Prostate gland (tissue), 2 donors: ENCODE measurements at regions not wholly inside any gene's neighbourhood (a gene's known extent, or its start where the extent isn't known, plus 50 kb on each side); places are given as distances from the start of the nearest gene placed in this dataset.

Experiments used
- DNase-seq: peaks from one replicate; pipeline ENCODE4 v3.0.0-alpha.2; 2019; ENCODE audit warnings: low spot score
- H3K27ac ChIP-seq, 2 donors: fragments of 200-600 bp; sonication (generic); 2 replicates each; pipeline ENCODE4 v1.5.1; 2017 to 2019
- H3K27me3 ChIP-seq: fragments of 200-600 bp; sonication (generic); replicated peaks from 2 replicates; pipeline ENCODE4 v1.5.1; 2019; ENCODE audit not compliant: insufficient read depth
- H3K36me3 ChIP-seq, 2 donors: fragments of 200-600 bp; sonication (generic); 1 replicate in 1 of 2; 2 replicates in 1 of 2; pipeline versions ENCODE4 v1.5.1 to v1.8.1; 2017 to 2019
- H3K4me1 ChIP-seq: fragments of 200-600 bp; sonication (generic); replicated peaks from 2 replicates; pipeline ENCODE4 v1.5.1; 2019
- H3K4me3 ChIP-seq, 2 donors: fragments of 200-600 bp; sonication (generic); 2 replicates each; pipeline ENCODE4 v1.5.1; 2017 to 2019
- H3K9me3 ChIP-seq: fragments of 200-600 bp; sonication (generic); 2 replicates; pipeline ENCODE4 v1.5.1; 2017
- POLR2A ChIP-seq: fragments of 450-650 bp; IDR thresholded peaks from one replicate; pipeline ENCODE4 v1.6.1; 2016; ENCODE audit warnings: antibody characterized with exemption, mild to moderate bottlenecking
- POLR2AphosphoS5 ChIP-seq: sonication (generic); formaldehyde crosslinking; IDR thresholded peaks from one replicate; pipeline ENCODE4 v1.6.1; 2017; ENCODE audit warnings: antibody characterized with exemption
- WGBS: methylation state at CpG from one replicate; pipeline ENCODE4 v1.1.5; 2018; 5-methylcytosine and 5-hydroxymethylcytosine counted together
- intact Hi-C: fragments of 100-400 bp; cut with DNase I; formaldehyde crosslinking; loops from one replicate; pipeline ENCODE4 v1.14.2; 2022
- TF ChIP-seq, protein P1 (sequence below), 4 experiments: fragments of 200-600 bp in 2 of 4; fragments of 450-650 bp in 2 of 4; sonication (generic) in 2 of 4; IDR thresholded peaks; 1 replicate in 3 of 4; 2 replicates in 1 of 4; pipeline ENCODE4 v1.5.1; 2016 to 2019; ENCODE audit warnings: antibody characterized with exemption in 4 of 4, mild to moderate bottlenecking in 2 of 4, moderate library complexity in 2 of 4

DNA sequence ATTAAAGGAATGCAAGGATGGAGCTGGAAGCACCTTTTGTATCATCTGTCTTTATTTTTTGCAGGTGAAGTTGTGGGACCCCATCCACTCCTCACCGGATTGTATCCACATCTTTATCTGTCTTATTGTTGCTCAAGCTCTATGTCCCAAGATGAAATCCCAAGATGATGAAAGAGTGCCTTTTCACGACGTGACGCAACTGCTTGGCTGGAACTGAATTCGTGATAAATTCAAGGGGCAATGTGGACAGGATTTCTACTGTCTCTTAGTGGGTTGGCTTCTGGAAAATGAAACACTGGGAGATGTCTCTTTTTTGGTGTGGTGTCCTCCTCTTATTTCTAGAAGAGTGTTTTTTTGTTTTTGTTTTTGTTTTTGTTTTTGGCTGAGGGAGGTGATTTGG lies 650.1 kb upstream of the TSPY4 start:
- TF ChIP-seq POLR2AphosphoS5 (no peak), POLR2A (no peak)
- TF ChIP-seq, protein P1, sequence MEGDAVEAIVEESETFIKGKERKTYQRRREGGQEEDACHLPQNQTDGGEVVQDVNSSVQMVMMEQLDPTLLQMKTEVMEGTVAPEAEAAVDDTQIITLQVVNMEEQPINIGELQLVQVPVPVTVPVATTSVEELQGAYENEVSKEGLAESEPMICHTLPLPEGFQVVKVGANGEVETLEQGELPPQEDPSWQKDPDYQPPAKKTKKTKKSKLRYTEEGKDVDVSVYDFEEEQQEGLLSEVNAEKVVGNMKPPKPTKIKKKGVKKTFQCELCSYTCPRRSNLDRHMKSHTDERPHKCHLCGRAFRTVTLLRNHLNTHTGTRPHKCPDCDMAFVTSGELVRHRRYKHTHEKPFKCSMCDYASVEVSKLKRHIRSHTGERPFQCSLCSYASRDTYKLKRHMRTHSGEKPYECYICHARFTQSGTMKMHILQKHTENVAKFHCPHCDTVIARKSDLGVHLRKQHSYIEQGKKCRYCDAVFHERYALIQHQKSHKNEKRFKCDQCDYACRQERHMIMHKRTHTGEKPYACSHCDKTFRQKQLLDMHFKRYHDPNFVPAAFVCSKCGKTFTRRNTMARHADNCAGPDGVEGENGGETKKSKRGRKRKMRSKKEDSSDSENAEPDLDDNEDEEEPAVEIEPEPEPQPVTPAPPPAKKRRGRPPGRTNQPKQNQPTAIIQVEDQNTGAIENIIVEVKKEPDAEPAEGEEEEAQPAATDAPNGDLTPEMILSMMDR (IDR thresholded peaks at IDR 0.05) = no peak
- no peak for DNase-seq
- H3K4me3 ChIP-seq = no peak overlapping the region
- no peaks in the 10 kb centered on the region for H3K9me3 ChIP-seq
- intact Hi-C loops = no loop called here
- no peak overlapping the region for H3K27ac ChIP-seq
- H3K36me3 ChIP-seq = no peaks in the 10 kb centered on the region
- H3K4me1 ChIP-seq = no peaks in the 10 kb centered on the region
- H3K27me3 ChIP-seq = no peaks in the 10 kb centered on the region
- 88% methylated on average over 5 of the region's 5 CpGs for WGBS

- Histone ChIP-seq H3K4me3 (no peak overlapping the region), H3K36me3 (no peaks in the 10 kb centered on the region), H3K27ac (no peak overlapping the region), H3K4me1 (no peaks in the 10 kb centered on the region), H3K27me3 (no peaks in the 10 kb centered on the region), H3K9me3 (no peaks in the 10 kb centered on the region)
- TF ChIP-seq POLR2A (no peak), POLR2AphosphoS5 (no peak)
- TF ChIP-seq, protein P1 (IDR thresholded peaks at IDR 0.05) = no peak
- intact Hi-C loops = no loop called here
- WGBS = 62% methylated on average over 2 of the region's 2 CpGs
- no peak for DNase-seq
Measured at GRCh38 chrY:8690901-8691685, 646.2 kb upstream of the TSPY4 start.

GRCh38 chrY:8698571-8698970 lies 638.7 kb upstream of the TSPY4 start:
- 79% methylated on average over 2 of the region's 3 CpGs for WGBS
- no peak for DNase-seq
- Histone ChIP-seq H3K4me3 (no peak overlapping the region), H3K36me3 (no peaks in the 10 kb centered on the region), H3K27ac (no peak overlapping the region), H3K9me3 (no peaks in the 10 kb centered on the region), H3K4me1 (no peaks in the 10 kb centered on the region), H3K27me3 (no peaks in the 10 kb centered on the region)
- no peak for TF ChIP-seq POLR2A
- TF ChIP-seq, protein P1 (IDR thresholded peaks at IDR 0.05) = no peak
- TF ChIP-seq POLR2AphosphoS5 = no peak
- intact Hi-C loops = no loop called here

DNA sequence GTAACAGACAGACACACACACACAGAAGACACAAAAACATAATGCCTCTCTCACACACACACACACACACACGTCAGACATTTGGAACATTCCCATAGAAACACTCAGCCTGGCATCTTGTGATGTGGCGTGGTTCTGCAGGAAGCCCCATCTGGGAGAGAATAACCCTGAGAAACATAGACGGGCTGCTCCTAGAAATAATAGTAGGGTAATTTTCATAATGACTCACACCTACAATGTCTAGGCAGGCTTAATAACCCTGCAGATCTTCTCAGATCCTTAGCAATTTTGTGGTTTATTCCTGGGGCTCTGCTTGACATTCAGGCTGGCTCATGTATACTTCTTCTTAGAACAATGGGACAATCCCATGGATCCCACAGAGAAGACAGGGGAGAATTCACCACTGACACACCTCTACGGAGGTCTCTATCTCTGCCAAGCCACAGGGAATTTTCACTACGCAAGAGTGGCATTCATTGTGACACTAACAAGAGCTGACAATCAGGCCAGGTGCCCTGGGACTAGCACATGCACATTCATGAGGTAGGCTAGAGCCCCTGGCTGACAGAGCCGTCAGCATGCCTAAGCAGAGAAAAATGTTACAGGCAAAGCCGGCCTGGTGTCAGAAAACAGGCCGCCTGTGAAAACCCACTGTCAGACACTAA lies 631.5 kb upstream of the TSPY4 start:
- no peak for DNase-seq
- intact Hi-C loops = no loop called here
- Histone ChIP-seq H3K36me3 (no peaks in the 10 kb centered on the region), H3K27ac (no peak overlapping the region), H3K4me1 (no peaks in the 10 kb centered on the region), H3K27me3 (no peaks in the 10 kb centered on the region), H3K4me3 (no peak overlapping the region), H3K9me3 (no peaks in the 10 kb centered on the region)
- 81% methylated on average over 5 of the region's 8 CpGs for WGBS
- TF ChIP-seq, protein P1 (IDR thresholded peaks at IDR 0.05) = no peak
- TF ChIP-seq POLR2AphosphoS5 = no peak
- no peak for TF ChIP-seq POLR2A

- H3K9me3 ChIP-seq = no peaks in the 10 kb centered on the region
- no peaks in the 10 kb centered on the region for H3K36me3 ChIP-seq
- H3K4me1 ChIP-seq = no peaks in the 10 kb centered on the region
- H3K4me3 ChIP-seq = no peak overlapping the region
- no peak for DNase-seq
- TF ChIP-seq, protein P1 (IDR thresholded peaks at IDR 0.05) = no peak
- TF ChIP-seq POLR2AphosphoS5 (no peak), POLR2A (no peak)
- no peaks in the 10 kb centered on the region for H3K27me3 ChIP-seq
- 64% methylated on average over 1 of the region's 1 CpG for WGBS
- intact Hi-C loops = no loop called here
- H3K27ac ChIP-seq = no peak overlapping the region
Measured at GRCh38 chrY:8712296-8712695, 625.0 kb upstream of the TSPY4 start.
